PFSK-1 (cell line): ENCODE measurements at regions not wholly inside any gene's neighbourhood (a gene's known extent, or its start where the extent isn't known, plus 50 kb on each side); places are given as distances from the start of the nearest gene placed in this dataset.

Experiments
- FOXP2 ChIP-seq: optimal IDR thresholded peaks from 2 replicates; pipeline ENCODE3; 2011; ENCODE audit warnings: borderline replicate concordance, control low read depth, inconsistent platforms; ENCODE audit not compliant: insufficient read depth; ENCODE audit errors: extremely low read length, extremely low read depth
- POLR2AphosphoS5 ChIP-seq: IDR thresholded peaks from 2 replicates; pipeline ENCODE4 v1.6.1; 2012; ENCODE audit warnings: low read depth, mild to moderate bottlenecking, control low read depth, low read length, moderate library complexity
- SIN3A ChIP-seq: IDR thresholded peaks from 2 replicates; pipeline ENCODE4 v1.6.1; 2012; ENCODE audit warnings: mild to moderate bottlenecking, low read length, moderate library complexity, borderline replicate concordance; ENCODE audit not compliant: insufficient read depth
- TAF1 ChIP-seq: IDR thresholded peaks from 2 replicates; pipeline ENCODE4 v1.6.1; 2012; ENCODE audit warnings: low read length, control low read depth, borderline replicate concordance; ENCODE audit not compliant: insufficient read depth
- TF ChIP-seq, protein P1 (sequence below), 2 experiments: IDR thresholded peaks; 2 replicates each; pipeline versions ENCODE4 v1.6.1 to v1.8.0; 2011 to 2012; ENCODE audit warnings: low read depth in 2 of 2, low read length in 2 of 2, control low read depth in 1 of 2, inconsistent platforms in 1 of 2, mild to moderate bottlenecking in 1 of 2, moderate library complexity in 1 of 2; ENCODE audit not compliant: insufficient read depth in 1 of 2

GRCh38 chr1:101748077-101748476 lies 248.6 kb downstream of the OLFM3 start:
- no peak for TF ChIP-seq TAF1
- no peak for TF ChIP-seq FOXP2
- no peak for TF ChIP-seq POLR2AphosphoS5
- TF ChIP-seq, protein P1, sequence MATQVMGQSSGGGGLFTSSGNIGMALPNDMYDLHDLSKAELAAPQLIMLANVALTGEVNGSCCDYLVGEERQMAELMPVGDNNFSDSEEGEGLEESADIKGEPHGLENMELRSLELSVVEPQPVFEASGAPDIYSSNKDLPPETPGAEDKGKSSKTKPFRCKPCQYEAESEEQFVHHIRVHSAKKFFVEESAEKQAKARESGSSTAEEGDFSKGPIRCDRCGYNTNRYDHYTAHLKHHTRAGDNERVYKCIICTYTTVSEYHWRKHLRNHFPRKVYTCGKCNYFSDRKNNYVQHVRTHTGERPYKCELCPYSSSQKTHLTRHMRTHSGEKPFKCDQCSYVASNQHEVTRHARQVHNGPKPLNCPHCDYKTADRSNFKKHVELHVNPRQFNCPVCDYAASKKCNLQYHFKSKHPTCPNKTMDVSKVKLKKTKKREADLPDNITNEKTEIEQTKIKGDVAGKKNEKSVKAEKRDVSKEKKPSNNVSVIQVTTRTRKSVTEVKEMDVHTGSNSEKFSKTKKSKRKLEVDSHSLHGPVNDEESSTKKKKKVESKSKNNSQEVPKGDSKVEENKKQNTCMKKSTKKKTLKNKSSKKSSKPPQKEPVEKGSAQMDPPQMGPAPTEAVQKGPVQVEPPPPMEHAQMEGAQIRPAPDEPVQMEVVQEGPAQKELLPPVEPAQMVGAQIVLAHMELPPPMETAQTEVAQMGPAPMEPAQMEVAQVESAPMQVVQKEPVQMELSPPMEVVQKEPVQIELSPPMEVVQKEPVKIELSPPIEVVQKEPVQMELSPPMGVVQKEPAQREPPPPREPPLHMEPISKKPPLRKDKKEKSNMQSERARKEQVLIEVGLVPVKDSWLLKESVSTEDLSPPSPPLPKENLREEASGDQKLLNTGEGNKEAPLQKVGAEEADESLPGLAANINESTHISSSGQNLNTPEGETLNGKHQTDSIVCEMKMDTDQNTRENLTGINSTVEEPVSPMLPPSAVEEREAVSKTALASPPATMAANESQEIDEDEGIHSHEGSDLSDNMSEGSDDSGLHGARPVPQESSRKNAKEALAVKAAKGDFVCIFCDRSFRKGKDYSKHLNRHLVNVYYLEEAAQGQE (IDR thresholded peaks at IDR 0.05; ENCODE audit: insufficient read depth in 1 of 2, low read depth in 2 of 2, low read length in 2 of 2), result no peak
- TF ChIP-seq SIN3A, result no peak
